Heart left ventricle (tissue), 16 donors: ENCODE measurements at regions not wholly inside any gene's neighbourhood (a gene's known extent, or its start where the extent isn't known, plus 50 kb on each side); places are given as distances from the start of the nearest gene placed in this dataset.

Experiments
- ATAC-seq, 4 donors: fragments of 200-7000 bp; cut with Tn5 transposase; one replicate each; pipeline ENCODE4 v1.9.1; 2020 to 2022; ENCODE audit warnings: moderate library complexity in 4 of 4, mild to moderate bottlenecking in 3 of 4, moderate number of reproducible peaks in 1 of 4
- DNase-seq, 5 donors: peaks; one replicate each; pipeline ENCODE4 v3.0.0-alpha.2; 2020
- H3K27ac ChIP-seq, 12 donors: fragments of 200-600 bp; sonication (generic) in 4 of 12; one replicate each; pipeline versions ENCODE4 v1.5.0 to v1.8.0; 2016 to 2022; ENCODE audit warnings: mild to moderate bottlenecking in 2 of 12
- H3K27me3 ChIP-seq, 9 donors: fragments of 200-600 bp; sonication (generic) in 2 of 9; one replicate each; pipeline versions ENCODE4 v1.5.1 to v1.8.0; 2016 to 2022; ENCODE audit warnings: mild to moderate bottlenecking in 3 of 9
- H3K36me3 ChIP-seq, 9 donors: fragments of 200-600 bp; sonication (generic) in 2 of 9; one replicate each; pipeline versions ENCODE4 v1.5.0 to v1.8.0; 2018 to 2022; ENCODE audit warnings: mild to moderate bottlenecking in 2 of 9
- H3K4me1 ChIP-seq, 12 donors: fragments of 200-600 bp; sonication (generic) in 4 of 12; one replicate each; pipeline versions ENCODE4 v1.5.0 to v1.8.0; 2016 to 2022; ENCODE audit warnings: mild to moderate bottlenecking in 3 of 12
- H3K4me3 ChIP-seq, 12 donors: fragments of 200-600 bp; sonication (generic) in 4 of 12; one replicate each; pipeline versions ENCODE4 v1.5.0 to v1.8.0; 2017 to 2022; ENCODE audit warnings: mild to moderate bottlenecking in 9 of 12, moderate library complexity in 4 of 12
- H3K9me3 ChIP-seq, 12 donors: fragments of 200-600 bp; sonication (generic) in 4 of 12; one replicate each; pipeline versions ENCODE4 v1.5.0 to v1.8.0; 2016 to 2022; ENCODE audit warnings: mild to moderate bottlenecking in 1 of 12
- POLR2A ChIP-seq, 2 donors: fragments of 450-650 bp; IDR thresholded peaks; one replicate each; pipeline ENCODE4 v1.6.1; 2017; ENCODE audit warnings: antibody characterized with exemption in 2 of 2, mild to moderate bottlenecking in 2 of 2, moderate library complexity in 2 of 2
- WGBS, 4 donors: extraction: QIAGEN DNeasy Blood & Tissue Kit in 2 of 4; methylation state at CpG; one replicate each; pipeline versions ENCODE4 v1.1.5 to v1.1.7; 2013 to 2018; 5-methylcytosine and 5-hydroxymethylcytosine counted together
- intact Hi-C, 10 donors: fragments of 100-400 bp; cut with DNase I; formaldehyde crosslinking; loops; one replicate each; pipeline versions ENCODE4 v1.11.1 to v1.14.2; 2022
- TF ChIP-seq, protein P1 (sequence below), 12 donors: fragments of 200-600 bp; sonication (generic) in 4 of 12; IDR thresholded peaks; one replicate each; pipeline versions ENCODE4 v1.5.0 to v1.8.0; 2018 to 2022; ENCODE audit warnings: antibody characterized with exemption in 12 of 12, mild to moderate bottlenecking in 5 of 12
- donor health status: ischemic (EF 13 %, LVEDD 7.1; RV severe dilation, severe dysfunction).
- donor health status: healthy with polysubstance abuse.
- donor health status: DM: no; HTN: yes; CAD: no.
- donor health status: DM: no; HTN: no; CAD: no.
- donor health status: ischemic (EF 25% LVEDD 6.9; RV normal size, moderate dysfunction).
- donor health status: ischemic (EF 25% LVEDD 5.7; RV mildly dilated, moderate dysfunction).
- donor health status: healthy.
- donor health status: DM: yes; HTN: yes; CAD: no.
- donor health status: ischemic (EF 35%, LVEDD 5.7; RV mildly dilated, moderate dysfunction).
- donor health status: nonischemic (EF 11% LVEDD 7.7; RV severe dilation, severe dysfunction).
- donor health status: DM: yes; HTN: yes; CAD: no.
- donor health status: PGD.
- donor health status: ischemic (EF 29% LVEDD 5.4; RV normal size, mild dysfunction).
- donor health status: nonischemic (EF 23%, LVEDD 6.1; RV moderate dilation, normal function).

DNA sequence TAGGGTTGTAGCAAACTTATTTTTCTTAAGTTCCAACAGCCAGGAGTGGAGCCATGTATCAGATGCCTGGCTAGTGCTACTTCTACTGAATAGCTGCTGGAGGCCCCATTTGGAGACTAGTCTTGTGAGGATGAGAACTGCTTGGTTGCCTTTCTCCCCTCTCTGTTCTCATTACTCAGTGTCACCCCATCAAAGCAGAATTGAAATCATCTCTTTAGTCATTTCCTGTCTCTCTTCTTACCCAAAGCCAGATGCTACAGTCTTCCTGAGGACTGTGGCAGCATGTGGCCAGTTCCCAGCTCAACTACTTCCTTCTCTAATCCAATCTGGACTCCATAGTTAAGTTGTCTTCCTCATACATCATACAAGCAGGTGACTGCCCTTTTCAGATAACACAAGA lies 197.5 kb downstream of the BRINP2 start:
- Histone ChIP-seq H3K4me1 (no peaks in the 10 kb centered on the region), H3K9me3 (no peaks in the 10 kb centered on the region), H3K4me3 (no peak overlapping the region), H3K27ac (no peak overlapping the region), H3K36me3 (no peaks in the 10 kb centered on the region), H3K27me3 (peaks cover 0 to 3% (median 0%) of the 10 kb centered on the region in 9 donors)
- TF ChIP-seq, protein P1, sequence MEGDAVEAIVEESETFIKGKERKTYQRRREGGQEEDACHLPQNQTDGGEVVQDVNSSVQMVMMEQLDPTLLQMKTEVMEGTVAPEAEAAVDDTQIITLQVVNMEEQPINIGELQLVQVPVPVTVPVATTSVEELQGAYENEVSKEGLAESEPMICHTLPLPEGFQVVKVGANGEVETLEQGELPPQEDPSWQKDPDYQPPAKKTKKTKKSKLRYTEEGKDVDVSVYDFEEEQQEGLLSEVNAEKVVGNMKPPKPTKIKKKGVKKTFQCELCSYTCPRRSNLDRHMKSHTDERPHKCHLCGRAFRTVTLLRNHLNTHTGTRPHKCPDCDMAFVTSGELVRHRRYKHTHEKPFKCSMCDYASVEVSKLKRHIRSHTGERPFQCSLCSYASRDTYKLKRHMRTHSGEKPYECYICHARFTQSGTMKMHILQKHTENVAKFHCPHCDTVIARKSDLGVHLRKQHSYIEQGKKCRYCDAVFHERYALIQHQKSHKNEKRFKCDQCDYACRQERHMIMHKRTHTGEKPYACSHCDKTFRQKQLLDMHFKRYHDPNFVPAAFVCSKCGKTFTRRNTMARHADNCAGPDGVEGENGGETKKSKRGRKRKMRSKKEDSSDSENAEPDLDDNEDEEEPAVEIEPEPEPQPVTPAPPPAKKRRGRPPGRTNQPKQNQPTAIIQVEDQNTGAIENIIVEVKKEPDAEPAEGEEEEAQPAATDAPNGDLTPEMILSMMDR (IDR thresholded peaks at IDR 0.05), result no peak
- no peak for TF ChIP-seq POLR2A (IDR thresholded peaks at IDR 0.05)
- intact Hi-C loops, result no loop called here
- no peak for ATAC-seq
- DNase-seq, result no peak

DNA sequence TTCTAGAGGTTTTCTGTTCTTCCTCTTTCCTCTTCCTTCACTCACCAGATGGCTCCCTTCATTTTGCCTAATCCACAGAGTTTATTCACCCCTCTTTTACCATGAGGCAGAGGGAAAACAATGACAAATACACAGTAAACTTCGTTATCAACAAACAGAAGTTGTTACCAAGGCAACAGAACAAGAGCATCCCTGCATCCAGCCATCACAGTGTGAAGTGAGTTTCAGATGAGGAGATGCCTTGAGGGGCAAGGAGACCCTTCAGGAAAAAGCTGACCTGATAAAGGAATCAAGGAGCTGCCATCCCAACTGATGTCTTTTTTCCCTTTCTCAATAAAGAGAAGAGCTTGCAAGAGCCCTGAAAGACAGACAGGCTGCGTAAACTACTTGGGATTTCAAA lies 195.3 kb downstream of the BRINP2 start:
- no peak for ATAC-seq
- H3K27me3 ChIP-seq, result peaks cover 0 to 3% (median 0%) of the 10 kb centered on the region in 9 donors
- H3K9me3 ChIP-seq, result no peaks in the 10 kb centered on the region
- no peak for TF ChIP-seq POLR2A (IDR thresholded peaks at IDR 0.05)
- TF ChIP-seq, protein P1 (IDR thresholded peaks at IDR 0.05), result no peak
- no peaks in the 10 kb centered on the region for H3K36me3 ChIP-seq
- DNase-seq, result no peak
- H3K4me3 ChIP-seq, result no peak overlapping the region
- intact Hi-C loops, result no loop called here
- H3K4me1 ChIP-seq, result no peaks in the 10 kb centered on the region
- 60 to 81% (median 69%) methylated on average over 2 of the region's 2 CpGs for WGBS, 4 donors
- H3K27ac ChIP-seq, result no peak overlapping the region

DNA sequence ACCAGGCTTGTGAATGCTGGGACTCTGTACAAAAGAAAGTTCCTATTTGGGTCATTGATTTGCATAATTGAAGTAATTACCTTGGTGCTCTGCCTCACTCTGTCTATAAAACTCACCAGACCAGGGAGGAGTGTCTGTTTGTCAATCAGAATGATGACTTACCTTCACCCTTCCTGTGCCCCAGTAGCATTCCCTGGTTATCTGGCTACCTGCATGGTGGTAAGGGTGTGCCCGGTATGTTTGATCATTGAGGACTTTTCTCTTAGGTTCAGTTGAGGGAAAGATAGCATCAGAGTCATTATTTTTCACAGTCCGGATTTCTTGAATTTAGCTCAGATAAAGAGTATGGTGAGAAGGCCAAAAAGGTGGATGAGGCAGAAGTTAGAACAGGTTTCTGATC lies 190.0 kb downstream of the BRINP2 start:
- TF ChIP-seq, protein P1 (IDR thresholded peaks at IDR 0.05), result no peak
- TF ChIP-seq POLR2A (IDR thresholded peaks at IDR 0.05), result no peak
- Histone ChIP-seq H3K4me3 (no peak overlapping the region), H3K36me3 (no peaks in the 10 kb centered on the region), H3K27ac (no peak overlapping the region), H3K9me3 (no peaks in the 10 kb centered on the region), H3K27me3 (peaks cover 0 to 23% (median 2%) of the 10 kb centered on the region in 9 donors), H3K4me1 (no peaks in the 10 kb centered on the region)
- 87 to 88% (median 88%) methylated on average over 2 of the region's 2 CpGs for WGBS, 4 donors
- ATAC-seq (no peak), DNase-seq (no peak)
- intact Hi-C loops, result no loop called here

DNA sequence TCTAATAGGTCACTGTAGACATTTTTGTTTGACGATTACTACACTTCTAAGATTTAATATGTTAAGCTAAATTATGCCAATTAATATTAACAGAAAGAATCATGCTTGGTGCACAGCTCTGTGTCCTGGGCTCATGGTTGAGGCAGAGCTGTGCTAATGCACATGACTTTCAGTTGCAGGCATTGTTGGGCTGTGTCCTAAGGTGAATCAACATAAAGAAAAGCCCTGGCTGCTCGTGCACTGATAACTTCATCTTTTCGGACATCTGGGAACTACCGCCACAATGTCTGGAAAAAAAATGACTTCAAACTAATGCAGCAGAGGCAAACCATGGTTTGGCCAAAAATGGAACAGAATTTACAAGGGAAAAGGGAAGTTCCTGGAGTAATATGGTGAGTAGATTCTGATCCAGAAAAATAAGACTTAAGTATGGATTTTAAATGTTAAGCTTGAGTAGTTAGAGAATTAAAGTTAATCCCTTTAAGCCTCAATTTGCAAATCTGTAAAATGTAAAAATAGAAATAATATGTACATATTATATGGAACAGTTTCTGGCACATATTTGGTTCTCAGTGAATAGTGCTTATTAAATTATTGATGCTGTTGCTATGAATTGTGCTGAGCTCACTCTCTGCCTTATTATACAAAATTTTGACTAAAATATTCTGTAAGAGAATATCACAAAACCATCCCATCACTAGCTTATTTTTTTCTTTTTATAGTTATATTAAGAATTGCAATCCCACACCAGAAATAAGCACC lies 186.1 kb downstream of the BRINP2 start:
- no peaks in the 10 kb centered on the region for H3K9me3 ChIP-seq
- DNase-seq (no peak), ATAC-seq (no peak)
- H3K36me3 ChIP-seq, result no peaks in the 10 kb centered on the region
- no peak overlapping the region for H3K4me3 ChIP-seq
- H3K4me1 ChIP-seq, result no peaks in the 10 kb centered on the region
- H3K27me3 ChIP-seq, result peaks cover 0 to 24% (median 0%) of the 10 kb centered on the region in 9 donors
- intact Hi-C loops, result loop anchor here in 8 of 10 donors (2.0 to 10.0 kb wide), 5 partner anchors 100 to 462 kb away; no protein-coding TSS in a partner anchor
- TF ChIP-seq, protein P1 (IDR thresholded peaks at IDR 0.05), result no peak
- no peak for TF ChIP-seq POLR2A (IDR thresholded peaks at IDR 0.05)
- 62 to 91% (median 78%) methylated on average over 4 of the region's 4 CpGs for WGBS, 4 donors
- no peak overlapping the region for H3K27ac ChIP-seq
